GM13976 (cell line): ENCODE measurements at regions not wholly inside any gene's neighbourhood (a gene's known extent, or its start where the extent isn't known, plus 50 kb on each side); places are given as distances from the start of the nearest gene placed in this dataset.

Experiments
- DNase-seq: peaks from one replicate; pipeline ENCODE4 v3.0.0; 2012; ENCODE audit warnings: low spot score
- CTCF ChIP-seq: IDR thresholded peaks from 2 replicates; pipeline ENCODE4 v1.5.1; 2012; ENCODE audit warnings: borderline replicate concordance, mild to moderate bottlenecking; ENCODE audit not compliant: insufficient read depth; ENCODE audit errors: extremely low read depth, missing control alignments, control extremely low read depth
- in situ Hi-C: fragments of 300-500 bp; cut with MboI; formaldehyde crosslinking; loops from one replicate; pipeline ENCODE4 v1.12.0; 2022; ENCODE audit warnings: low sequenced_read_pairs, mixed read lengths, inconsistent platforms; ENCODE audit not compliant: unreplicated experiment

- in situ Hi-C loops, result no loop called here
- TF ChIP-seq CTCF, result no peak
- DNase-seq, result no peak
These were observed 620.4 kb downstream of the XIRP2 start for GRCh38 chr2:167508709-167509108.

GRCh38 chr2:167506395-167506794 is 618.1 kb downstream of the XIRP2 start:
- DNase-seq, result no peak
- in situ Hi-C loops, result no loop called here
- TF ChIP-seq CTCF, result no peak

- in situ Hi-C loops, result no loop called here
- no peak for DNase-seq
- no peak for TF ChIP-seq CTCF
These were observed 616.4 kb downstream of the XIRP2 start for GRCh38 chr2:167504695-167505094.

- in situ Hi-C loops, result no loop called here
- no peak for DNase-seq
- TF ChIP-seq CTCF, result no peak
These were observed 615.8 kb downstream of the XIRP2 start for GRCh38 chr2:167504061-167504460.

- DNase-seq, result no peak
- in situ Hi-C loops, result no loop called here
- TF ChIP-seq CTCF, result no peak
These were observed 613.3 kb downstream of the XIRP2 start for GRCh38 chr2:167501618-167502017.

GRCh38 chr2:167493862-167494261 is 605.6 kb downstream of the XIRP2 start:
- in situ Hi-C loops, result no loop called here
- DNase-seq, result no peak
- TF ChIP-seq CTCF, result no peak

- in situ Hi-C loops, result no loop called here
- no peak for DNase-seq
- no peak for TF ChIP-seq CTCF
These were observed 604.2 kb downstream of the XIRP2 start for GRCh38 chr2:167492486-167492885.
